WTC11 (cell line): ENCODE measurements at regions not wholly inside any gene's neighbourhood (a gene's known extent, or its start where the extent isn't known, plus 50 kb on each side); places are given as distances from the start of the nearest gene placed in this dataset.

ENCODE experiments used
- PRRX2 ChIP-seq: fragments of 250-450 bp; sonication (Bioruptor Pico); IDR thresholded peaks from 2 replicates; pipeline ENCODE4 v1.8.0; 2021; ENCODE audit warnings: mild to moderate bottlenecking
- SP1 ChIP-seq: sonication (generic); formaldehyde crosslinking; conservative IDR thresholded peaks from 2 replicates; pipeline ENCODE4 v1.8.1; 2022; ENCODE audit warnings: missing genetic modification reagents
- TCF7 ChIP-seq: sonication (generic); formaldehyde crosslinking; IDR thresholded peaks from 2 replicates; pipeline ENCODE4 v1.8.0; 2022; ENCODE audit warnings: mild to moderate bottlenecking, low read depth, missing genetic modification reagents, moderate library complexity
- TF ChIP-seq, protein P1 (sequence below): fragments of 200-600 bp; IDR thresholded peaks from 2 replicates; pipeline ENCODE4 v1.8.0; 2022; ENCODE audit warnings: antibody characterized with exemption
- TF ChIP-seq, protein P2 (sequence below): sonication (generic); formaldehyde crosslinking; IDR thresholded peaks from 2 replicates; pipeline ENCODE4 v1.8.1; 2022; ENCODE audit warnings: low read depth, missing genetic modification reagents, borderline replicate concordance

GRCh38 chr16:64493709-64494108, 628.2 kb downstream of the CDH11 start:
- TF ChIP-seq, protein P1, sequence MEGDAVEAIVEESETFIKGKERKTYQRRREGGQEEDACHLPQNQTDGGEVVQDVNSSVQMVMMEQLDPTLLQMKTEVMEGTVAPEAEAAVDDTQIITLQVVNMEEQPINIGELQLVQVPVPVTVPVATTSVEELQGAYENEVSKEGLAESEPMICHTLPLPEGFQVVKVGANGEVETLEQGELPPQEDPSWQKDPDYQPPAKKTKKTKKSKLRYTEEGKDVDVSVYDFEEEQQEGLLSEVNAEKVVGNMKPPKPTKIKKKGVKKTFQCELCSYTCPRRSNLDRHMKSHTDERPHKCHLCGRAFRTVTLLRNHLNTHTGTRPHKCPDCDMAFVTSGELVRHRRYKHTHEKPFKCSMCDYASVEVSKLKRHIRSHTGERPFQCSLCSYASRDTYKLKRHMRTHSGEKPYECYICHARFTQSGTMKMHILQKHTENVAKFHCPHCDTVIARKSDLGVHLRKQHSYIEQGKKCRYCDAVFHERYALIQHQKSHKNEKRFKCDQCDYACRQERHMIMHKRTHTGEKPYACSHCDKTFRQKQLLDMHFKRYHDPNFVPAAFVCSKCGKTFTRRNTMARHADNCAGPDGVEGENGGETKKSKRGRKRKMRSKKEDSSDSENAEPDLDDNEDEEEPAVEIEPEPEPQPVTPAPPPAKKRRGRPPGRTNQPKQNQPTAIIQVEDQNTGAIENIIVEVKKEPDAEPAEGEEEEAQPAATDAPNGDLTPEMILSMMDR, result no peak
- TF ChIP-seq PRRX2 (CRISPR knock-in tag), result no peak
- no peak for TF ChIP-seq TCF7 (CRISPR knock-in tag)
- TF ChIP-seq, protein P2, sequence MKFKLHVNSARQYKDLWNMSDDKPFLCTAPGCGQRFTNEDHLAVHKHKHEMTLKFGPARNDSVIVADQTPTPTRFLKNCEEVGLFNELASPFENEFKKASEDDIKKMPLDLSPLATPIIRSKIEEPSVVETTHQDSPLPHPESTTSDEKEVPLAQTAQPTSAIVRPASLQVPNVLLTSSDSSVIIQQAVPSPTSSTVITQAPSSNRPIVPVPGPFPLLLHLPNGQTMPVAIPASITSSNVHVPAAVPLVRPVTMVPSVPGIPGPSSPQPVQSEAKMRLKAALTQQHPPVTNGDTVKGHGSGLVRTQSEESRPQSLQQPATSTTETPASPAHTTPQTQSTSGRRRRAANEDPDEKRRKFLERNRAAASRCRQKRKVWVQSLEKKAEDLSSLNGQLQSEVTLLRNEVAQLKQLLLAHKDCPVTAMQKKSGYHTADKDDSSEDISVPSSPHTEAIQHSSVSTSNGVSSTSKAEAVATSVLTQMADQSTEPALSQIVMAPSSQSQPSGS (CRISPR knock-in tag), result no peak
- no peak for TF ChIP-seq SP1 (CRISPR knock-in tag)
